ENCODE measurements at regions not wholly inside any gene's neighbourhood (a gene's known extent, or its start where the extent isn't known, plus 50 kb on each side); places are given as distances from the start of the nearest gene placed in this dataset.

DNA sequence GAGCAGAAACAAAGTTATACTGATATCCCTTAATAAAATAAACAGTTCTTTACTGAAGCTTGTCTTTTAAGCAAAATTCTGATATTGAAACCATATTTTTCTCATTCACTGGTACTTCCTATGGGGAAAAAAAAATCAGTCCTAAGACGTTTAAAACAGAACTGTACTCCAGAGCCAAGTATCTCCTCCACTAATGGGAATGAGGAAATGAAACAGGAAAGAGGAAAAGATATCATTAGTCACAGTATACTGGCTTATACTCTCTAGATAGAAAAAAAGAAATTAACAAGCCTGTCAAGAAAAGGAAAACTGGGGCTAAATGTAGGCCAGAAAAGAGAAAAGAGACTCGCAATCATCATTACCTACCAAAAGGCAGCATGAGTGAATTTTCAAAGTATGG is 252.7 kb downstream of the CENPC start:
- 46 to 47% methylated on average over 2 of the region's 2 CpGs for WGBS, 2 donors
- Histone ChIP-seq H3K9me3 (ENCODE audit: control insufficient read depth in 4 of 4, insufficient read depth in 3 of 4, low read length in 3 of 4) (peaks cover 0 to 3% (median 0%) of the 10 kb centered on the region in 4 donors), H3K27me3 (ENCODE audit: control insufficient read depth in 3 of 3, insufficient read depth in 3 of 3, low read length in 2 of 3) (no peaks in the 10 kb centered on the region), H3K36me3 (ENCODE audit: control insufficient read depth in 4 of 4, insufficient read depth in 4 of 4, low read length in 4 of 4) (no peaks in the 10 kb centered on the region), H3K27ac (ENCODE audit: low read depth in 1 of 2, low read length in 1 of 2) (no peak overlapping the region), H3K4me3 (no peak overlapping the region), H3K9ac (ENCODE audit: insufficient read depth in 1 of 2, low read length in 2 of 2) (no peak overlapping the region), H3K4me1 (ENCODE audit: control insufficient read depth in 5 of 5, insufficient read depth in 5 of 5, low read length in 5 of 5) (peaks cover 0 to 2% (median 0%) of the 10 kb centered on the region in 5 donors)
- ATAC-seq (ENCODE audit: insufficient read depth, low FRiP score) (no peak), DNase-seq (no peak)
- TF ChIP-seq, protein P1, sequence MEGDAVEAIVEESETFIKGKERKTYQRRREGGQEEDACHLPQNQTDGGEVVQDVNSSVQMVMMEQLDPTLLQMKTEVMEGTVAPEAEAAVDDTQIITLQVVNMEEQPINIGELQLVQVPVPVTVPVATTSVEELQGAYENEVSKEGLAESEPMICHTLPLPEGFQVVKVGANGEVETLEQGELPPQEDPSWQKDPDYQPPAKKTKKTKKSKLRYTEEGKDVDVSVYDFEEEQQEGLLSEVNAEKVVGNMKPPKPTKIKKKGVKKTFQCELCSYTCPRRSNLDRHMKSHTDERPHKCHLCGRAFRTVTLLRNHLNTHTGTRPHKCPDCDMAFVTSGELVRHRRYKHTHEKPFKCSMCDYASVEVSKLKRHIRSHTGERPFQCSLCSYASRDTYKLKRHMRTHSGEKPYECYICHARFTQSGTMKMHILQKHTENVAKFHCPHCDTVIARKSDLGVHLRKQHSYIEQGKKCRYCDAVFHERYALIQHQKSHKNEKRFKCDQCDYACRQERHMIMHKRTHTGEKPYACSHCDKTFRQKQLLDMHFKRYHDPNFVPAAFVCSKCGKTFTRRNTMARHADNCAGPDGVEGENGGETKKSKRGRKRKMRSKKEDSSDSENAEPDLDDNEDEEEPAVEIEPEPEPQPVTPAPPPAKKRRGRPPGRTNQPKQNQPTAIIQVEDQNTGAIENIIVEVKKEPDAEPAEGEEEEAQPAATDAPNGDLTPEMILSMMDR (IDR thresholded peaks at IDR 0.05; ENCODE audit: control extremely low read depth, extremely low read depth) = no peak

DNA sequence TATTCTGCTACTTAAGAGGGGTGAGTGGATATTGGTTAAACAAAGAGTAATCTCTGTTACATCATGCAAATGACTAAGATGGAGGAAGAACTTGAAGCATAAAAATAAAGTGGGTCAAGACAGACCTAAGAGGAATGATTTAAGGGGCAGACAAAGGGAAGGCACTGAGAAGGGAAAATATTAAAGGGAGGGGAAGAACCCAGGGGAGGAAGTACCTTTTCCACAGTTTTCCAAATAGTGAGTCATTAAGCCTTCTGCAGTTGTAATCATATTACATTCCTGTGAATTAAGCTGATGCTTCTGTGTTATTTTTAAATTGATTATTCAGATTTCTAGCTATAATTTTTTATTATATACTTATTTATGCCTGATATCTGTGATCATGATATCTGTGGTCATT is 253.3 kb downstream of the CENPC start:
- Histone ChIP-seq H3K36me3 (ENCODE audit: control insufficient read depth in 4 of 4, insufficient read depth in 4 of 4, low read length in 4 of 4) (no peaks in the 10 kb centered on the region), H3K27ac (ENCODE audit: low read depth in 1 of 2, low read length in 1 of 2) (no peak overlapping the region), H3K4me1 (ENCODE audit: control insufficient read depth in 5 of 5, insufficient read depth in 5 of 5, low read length in 5 of 5) (peaks cover 0 to 2% (median 0%) of the 10 kb centered on the region in 5 donors), H3K27me3 (ENCODE audit: control insufficient read depth in 3 of 3, insufficient read depth in 3 of 3, low read length in 2 of 3) (no peaks in the 10 kb centered on the region), H3K9ac (ENCODE audit: insufficient read depth in 1 of 2, low read length in 2 of 2) (no peak overlapping the region), H3K9me3 (ENCODE audit: control insufficient read depth in 4 of 4, insufficient read depth in 3 of 4, low read length in 3 of 4) (peaks cover 0 to 3% (median under 1%) of the 10 kb centered on the region in 4 donors), H3K4me3 (no peak overlapping the region)
- ATAC-seq (ENCODE audit: insufficient read depth, low FRiP score) = no peak
- TF ChIP-seq, protein P1 (IDR thresholded peaks at IDR 0.05; ENCODE audit: control extremely low read depth, extremely low read depth) = no peak
- no peak for DNase-seq

DNA sequence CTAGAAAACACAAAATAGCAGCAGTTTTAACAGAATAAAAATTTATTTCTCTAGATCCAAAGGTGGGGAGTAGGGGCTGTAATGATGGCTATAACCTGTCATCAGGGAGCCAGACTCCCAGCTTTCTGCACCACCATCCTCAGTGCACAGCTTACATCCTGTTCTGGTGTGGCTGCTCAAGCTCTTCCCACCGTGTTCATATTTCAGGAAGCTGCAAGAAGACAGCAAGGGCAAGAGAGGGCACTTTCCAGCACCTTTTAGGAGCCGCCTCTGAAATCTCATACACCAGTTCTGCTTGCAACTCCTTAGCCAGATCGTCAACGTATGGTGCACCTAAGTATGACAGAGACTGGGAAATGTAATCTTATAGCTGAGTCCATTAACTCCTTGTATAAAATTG is 253.7 kb downstream of the CENPC start:
- Histone ChIP-seq H3K4me3 (no peak overlapping the region), H3K9me3 (ENCODE audit: control insufficient read depth in 4 of 4, insufficient read depth in 3 of 4, low read length in 3 of 4) (peaks cover 0 to 3% (median under 1%) of the 10 kb centered on the region in 4 donors), H3K4me1 (ENCODE audit: control insufficient read depth in 5 of 5, insufficient read depth in 5 of 5, low read length in 5 of 5) (peaks cover 0 to 2% (median 0%) of the 10 kb centered on the region in 5 donors), H3K27ac (ENCODE audit: low read depth in 1 of 2, low read length in 1 of 2) (no peak overlapping the region), H3K27me3 (ENCODE audit: control insufficient read depth in 3 of 3, insufficient read depth in 3 of 3, low read length in 2 of 3) (no peaks in the 10 kb centered on the region), H3K36me3 (ENCODE audit: control insufficient read depth in 4 of 4, insufficient read depth in 4 of 4, low read length in 4 of 4) (no peaks in the 10 kb centered on the region), H3K9ac (ENCODE audit: insufficient read depth in 1 of 2, low read length in 2 of 2) (no peak overlapping the region)
- TF ChIP-seq, protein P1 (IDR thresholded peaks at IDR 0.05; ENCODE audit: control extremely low read depth, extremely low read depth) = no peak
- ATAC-seq (ENCODE audit: insufficient read depth, low FRiP score) (no peak), DNase-seq (no peak)
- WGBS, 2 donors = 48 to 55% methylated on average over 4 of the region's 4 CpGs

DNA sequence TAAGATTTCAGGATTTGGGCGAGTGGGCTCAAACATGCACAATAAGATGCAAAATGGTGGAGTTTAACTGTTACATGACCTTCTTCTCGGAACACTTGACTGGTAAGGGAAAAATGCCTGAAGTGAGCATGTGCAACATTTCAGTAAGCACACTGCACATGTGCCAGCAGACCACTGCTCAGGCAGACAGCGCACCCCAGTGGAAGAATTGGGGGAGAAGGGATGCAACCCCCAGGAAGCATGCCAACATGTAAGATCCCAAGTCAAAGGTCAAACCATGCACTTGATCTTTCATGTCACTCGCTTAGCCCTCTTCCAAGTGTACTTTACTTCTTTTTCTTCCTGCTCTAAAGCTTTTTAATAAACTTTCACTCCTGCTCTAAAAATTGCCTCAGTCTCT is 256.3 kb downstream of the CENPC start:
- ATAC-seq (ENCODE audit: insufficient read depth, low FRiP score) (no peak), DNase-seq (peak in 2 of 3 donors; percentile 0 to 2)
- Histone ChIP-seq H3K4me3 (no peak overlapping the region), H3K36me3 (ENCODE audit: control insufficient read depth in 4 of 4, insufficient read depth in 4 of 4, low read length in 4 of 4) (no peaks in the 10 kb centered on the region), H3K9me3 (ENCODE audit: control insufficient read depth in 4 of 4, insufficient read depth in 3 of 4, low read length in 3 of 4) (peaks cover 0 to 3% (median under 1%) of the 10 kb centered on the region in 4 donors), H3K27me3 (ENCODE audit: control insufficient read depth in 3 of 3, insufficient read depth in 3 of 3, low read length in 2 of 3) (no peaks in the 10 kb centered on the region), H3K4me1 (ENCODE audit: control insufficient read depth in 5 of 5, insufficient read depth in 5 of 5, low read length in 5 of 5) (peaks cover 0 to 2% (median 0%) of the 10 kb centered on the region in 5 donors), H3K27ac (ENCODE audit: low read depth in 1 of 2, low read length in 1 of 2) (no peak overlapping the region), H3K9ac (ENCODE audit: insufficient read depth in 1 of 2, low read length in 2 of 2) (no peak overlapping the region)
- TF ChIP-seq, protein P1 (IDR thresholded peaks at IDR 0.05; ENCODE audit: control extremely low read depth, extremely low read depth) = no peak
- 70 to 74% methylated on average over 4 of the region's 4 CpGs for WGBS, 2 donors

Measured in lung (tissue), 11 donors.